ENCODE measurements at regions not wholly inside any gene's neighbourhood (a gene's known extent, or its start where the extent isn't known, plus 50 kb on each side); places are given as distances from the start of the nearest gene placed in this dataset.

DNA sequence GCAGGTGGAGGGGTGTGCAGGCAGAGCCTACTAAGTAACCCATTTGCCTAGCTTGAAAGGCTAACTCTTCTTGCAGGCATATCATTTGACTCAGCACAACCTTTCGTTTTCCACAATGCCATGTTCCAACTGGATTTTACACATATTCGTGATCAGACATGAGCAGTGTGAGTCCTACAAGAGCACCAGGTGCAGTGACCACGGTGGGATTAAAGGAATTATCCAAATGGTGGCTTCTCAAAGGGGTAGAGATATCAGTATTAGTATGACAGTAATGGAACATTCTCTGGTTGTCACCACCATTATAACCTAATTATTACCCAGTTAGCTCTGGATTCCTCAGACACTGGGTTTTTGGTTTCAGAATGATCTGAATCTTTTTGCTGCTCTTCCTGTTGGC, 323.5 kb downstream of the LMO4 start:
- no peak for DNase-seq (ENCODE audit: extremely low spot score in 2 of 2)
- Histone ChIP-seq H3K36me3 (no peaks in the 10 kb centered on the region), H3K4me1 (no peaks in the 10 kb centered on the region), H3K27ac (no peak overlapping the region), H3K9me3 (no peaks in the 10 kb centered on the region), H3K27me3 (no peaks in the 10 kb centered on the region), H3K4me3 (no peak overlapping the region)
- intact Hi-C loops (cut with DNase I), result no loop called here
- TF ChIP-seq POLR2AphosphoS5 (IDR thresholded peaks at IDR 0.05; ENCODE audit: insufficient read depth in 1 of 2, low read depth in 1 of 2) (no peak), POLR2A (IDR thresholded peaks at IDR 0.05) (no peak)
- TF ChIP-seq, protein P1, sequence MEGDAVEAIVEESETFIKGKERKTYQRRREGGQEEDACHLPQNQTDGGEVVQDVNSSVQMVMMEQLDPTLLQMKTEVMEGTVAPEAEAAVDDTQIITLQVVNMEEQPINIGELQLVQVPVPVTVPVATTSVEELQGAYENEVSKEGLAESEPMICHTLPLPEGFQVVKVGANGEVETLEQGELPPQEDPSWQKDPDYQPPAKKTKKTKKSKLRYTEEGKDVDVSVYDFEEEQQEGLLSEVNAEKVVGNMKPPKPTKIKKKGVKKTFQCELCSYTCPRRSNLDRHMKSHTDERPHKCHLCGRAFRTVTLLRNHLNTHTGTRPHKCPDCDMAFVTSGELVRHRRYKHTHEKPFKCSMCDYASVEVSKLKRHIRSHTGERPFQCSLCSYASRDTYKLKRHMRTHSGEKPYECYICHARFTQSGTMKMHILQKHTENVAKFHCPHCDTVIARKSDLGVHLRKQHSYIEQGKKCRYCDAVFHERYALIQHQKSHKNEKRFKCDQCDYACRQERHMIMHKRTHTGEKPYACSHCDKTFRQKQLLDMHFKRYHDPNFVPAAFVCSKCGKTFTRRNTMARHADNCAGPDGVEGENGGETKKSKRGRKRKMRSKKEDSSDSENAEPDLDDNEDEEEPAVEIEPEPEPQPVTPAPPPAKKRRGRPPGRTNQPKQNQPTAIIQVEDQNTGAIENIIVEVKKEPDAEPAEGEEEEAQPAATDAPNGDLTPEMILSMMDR (IDR thresholded peaks at IDR 0.05), result no peak

DNA sequence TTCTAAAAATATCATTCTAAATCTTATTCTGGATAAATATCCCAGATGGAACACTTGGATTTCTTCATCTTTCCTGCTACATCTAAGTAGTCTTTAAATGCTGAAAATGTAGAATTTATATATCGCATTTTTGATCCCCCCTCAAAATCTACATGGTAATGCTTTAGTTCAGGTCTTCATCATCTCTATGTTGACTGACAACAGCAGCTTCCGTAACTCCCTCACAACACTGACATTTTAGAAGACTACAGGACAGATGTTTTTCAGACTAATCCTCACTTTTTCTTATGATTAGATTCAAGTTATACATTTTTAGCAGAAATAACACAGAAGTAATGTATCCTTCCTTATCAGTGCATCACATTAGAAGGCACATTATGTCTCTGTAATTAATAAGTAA, 336.5 kb downstream of the LMO4 start:
- Histone ChIP-seq H3K27ac (no peak overlapping the region), H3K9me3 (no peaks in the 10 kb centered on the region), H3K27me3 (no peaks in the 10 kb centered on the region), H3K4me3 (no peak overlapping the region), H3K36me3 (no peaks in the 10 kb centered on the region), H3K4me1 (no peaks in the 10 kb centered on the region)
- intact Hi-C loops (cut with DNase I), result no loop called here
- no peak for DNase-seq (ENCODE audit: extremely low spot score in 2 of 2)
- TF ChIP-seq POLR2A (IDR thresholded peaks at IDR 0.05) (no peak), POLR2AphosphoS5 (IDR thresholded peaks at IDR 0.05; ENCODE audit: insufficient read depth in 1 of 2, low read depth in 1 of 2) (no peak)
- TF ChIP-seq, protein P1 (IDR thresholded peaks at IDR 0.05), result no peak

DNA sequence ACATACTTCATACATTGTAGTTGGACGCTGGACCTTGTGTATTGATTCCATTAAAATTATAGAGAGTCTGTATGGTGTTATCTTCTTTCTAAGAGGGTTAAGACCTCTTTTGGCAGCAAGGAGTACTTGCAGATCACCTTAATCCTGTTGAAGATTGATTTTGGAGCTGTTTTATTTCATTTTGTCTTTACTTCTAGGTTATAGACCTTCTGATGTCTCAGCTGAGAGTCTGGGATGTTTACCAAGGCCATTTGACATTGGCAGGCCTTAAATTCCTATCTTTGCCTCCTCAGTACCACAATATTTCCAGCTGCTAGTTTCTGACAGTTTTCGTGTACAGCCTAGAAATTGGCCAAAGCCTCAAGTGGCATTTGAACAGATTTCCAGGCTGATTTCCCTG, 338.0 kb downstream of the LMO4 start:
- TF ChIP-seq, protein P1 (IDR thresholded peaks at IDR 0.05), result no peak
- TF ChIP-seq POLR2AphosphoS5 (IDR thresholded peaks at IDR 0.05; ENCODE audit: insufficient read depth in 1 of 2, low read depth in 1 of 2), result no peak
- no peak for TF ChIP-seq POLR2A (IDR thresholded peaks at IDR 0.05)

DNA sequence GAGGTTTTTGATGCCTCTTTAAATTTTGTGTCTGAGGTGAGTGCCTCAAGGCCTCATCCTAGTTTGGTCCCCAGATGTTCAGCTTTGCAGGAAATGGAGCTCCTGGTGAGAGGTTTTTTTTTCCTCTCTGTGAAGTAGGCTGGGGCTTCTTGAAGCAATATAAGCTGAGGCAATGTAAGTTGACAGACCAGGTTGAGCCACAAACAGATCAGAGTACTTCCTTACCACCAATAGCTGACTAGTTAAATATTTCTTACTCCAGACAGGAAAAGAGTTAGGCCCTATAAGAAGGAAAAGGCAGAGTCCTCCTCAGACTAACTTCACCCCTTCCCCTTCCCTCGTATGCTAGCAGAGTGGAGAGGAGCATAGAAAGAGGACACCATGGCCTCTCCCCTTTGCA, 341.0 kb downstream of the LMO4 start:
- no peak for DNase-seq (ENCODE audit: extremely low spot score in 2 of 2)
- Histone ChIP-seq H3K36me3 (no peaks in the 10 kb centered on the region), H3K27me3 (no peaks in the 10 kb centered on the region), H3K4me3 (no peak overlapping the region), H3K9me3 (no peaks in the 10 kb centered on the region), H3K4me1 (no peaks in the 10 kb centered on the region), H3K27ac (no peak overlapping the region)
- TF ChIP-seq, protein P1 (IDR thresholded peaks at IDR 0.05), result no peak
- no peak for TF ChIP-seq POLR2AphosphoS5 (IDR thresholded peaks at IDR 0.05; ENCODE audit: insufficient read depth in 1 of 2, low read depth in 1 of 2)
- no peak for TF ChIP-seq POLR2A (IDR thresholded peaks at IDR 0.05)
- intact Hi-C loops (cut with DNase I), result no loop called here

More for the DNA sequence above, 338.0 kb downstream of the LMO4 start:
- H3K36me3 ChIP-seq, result no peaks in the 10 kb centered on the region
- H3K27me3 ChIP-seq, result no peaks in the 10 kb centered on the region
- H3K4me1 ChIP-seq, result no peaks in the 10 kb centered on the region
- intact Hi-C loops (cut with DNase I), result no loop called here
- H3K9me3 ChIP-seq, result no peaks in the 10 kb centered on the region
- no peak for DNase-seq (ENCODE audit: extremely low spot score in 2 of 2)
- no peak overlapping the region for H3K4me3 ChIP-seq
- no peak overlapping the region for H3K27ac ChIP-seq

DNA sequence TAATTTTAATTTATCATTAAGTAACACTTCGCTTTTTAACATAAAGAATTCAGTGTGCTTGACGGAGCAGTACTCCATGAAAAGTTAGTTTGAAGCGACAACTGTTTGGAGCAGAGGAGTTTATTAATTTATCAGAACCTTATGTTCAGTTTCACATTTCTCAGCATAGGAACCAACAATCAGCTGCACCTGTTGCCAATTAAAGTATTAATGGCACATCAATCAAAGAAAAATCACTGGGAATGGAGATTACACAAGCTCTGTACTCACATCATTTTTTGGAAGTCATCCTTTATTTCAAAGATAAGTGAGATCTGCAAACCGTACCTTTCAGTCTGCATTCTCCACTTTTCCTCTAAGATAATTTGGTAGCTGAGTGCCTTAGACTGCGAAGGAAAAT, 344.6 kb downstream of the LMO4 start:
- no peaks in the 10 kb centered on the region for H3K27me3 ChIP-seq
- no peaks in the 10 kb centered on the region for H3K9me3 ChIP-seq
- no peak overlapping the region for H3K4me3 ChIP-seq
- intact Hi-C loops (cut with DNase I), result no loop called here
- TF ChIP-seq POLR2A (IDR thresholded peaks at IDR 0.05), result no peak
- TF ChIP-seq POLR2AphosphoS5 (IDR thresholded peaks at IDR 0.05; ENCODE audit: insufficient read depth in 1 of 2, low read depth in 1 of 2), result no peak
- TF ChIP-seq, protein P1 (IDR thresholded peaks at IDR 0.05), result no peak
- no peaks in the 10 kb centered on the region for H3K4me1 ChIP-seq
- H3K27ac ChIP-seq, result no peak overlapping the region
- DNase-seq (ENCODE audit: extremely low spot score in 2 of 2), result no peak
- H3K36me3 ChIP-seq, result no peaks in the 10 kb centered on the region
